Adrenal gland (tissue), 9 donors: ENCODE measurements at regions not wholly inside any gene's neighbourhood (a gene's known extent, or its start where the extent isn't known, plus 50 kb on each side); places are given as distances from the start of the nearest gene placed in this dataset.

ENCODE experiments used
- DNase-seq, 7 donors: peaks; one replicate each; pipeline ENCODE4 v3.0.0-alpha.2; 2019 to 2020
- H3K27ac ChIP-seq, 5 donors: fragments of 200-600 bp; sonication (generic) in 4 of 5; 1 replicate in 3 of 5; 2 replicates in 2 of 5; pipeline versions ENCODE4 v1.5.1 to v1.8.0; 2016 to 2020; ENCODE audit warnings: mild to moderate bottlenecking in 1 of 5
- H3K27me3 ChIP-seq: fragments of 200-600 bp; 2 replicates; pipeline ENCODE4 v1.8.0; 2021
- H3K36me3 ChIP-seq, 2 donors: fragments of 200-600 bp; replicated peaks in 1 of 2; 1 replicate in 1 of 2; 2 replicates in 1 of 2; pipeline versions ENCODE4 v1.5.1 to v1.8.0; 2018 to 2022
- H3K4me1 ChIP-seq, 2 donors: fragments of 200-600 bp; replicated peaks in 1 of 2; 1 replicate in 1 of 2; 2 replicates in 1 of 2; pipeline versions ENCODE4 v1.5.1 to v1.8.0; 2018 to 2021
- H3K4me3 ChIP-seq, 4 donors: fragments of 200-600 bp; sonication (generic) in 3 of 4; one replicate each; pipeline ENCODE4 v1.5.1; 2016 to 2018
- H3K9me3 ChIP-seq, 3 donors: fragments of 200-600 bp; sonication (generic) in 1 of 3; replicated peaks in 1 of 3; 1 replicate in 2 of 3; 2 replicates in 1 of 3; pipeline versions ENCODE4 v1.5.1 to v1.8.0; 2016 to 2021
- CTCF ChIP-seq, 6 experiments: fragments of 450-650 bp in 4 of 6; fragments of 200-600 bp in 2 of 6; sonication (generic) in 1 of 6; IDR thresholded peaks; 1 replicate in 5 of 6; 2 replicates in 1 of 6; pipeline versions ENCODE4 v1.5.1 to v1.8.0; 2016 to 2021; ENCODE audit warnings: antibody characterized with exemption in 6 of 6, mild to moderate bottlenecking in 2 of 6, moderate library complexity in 1 of 6
- POLR2A ChIP-seq, 2 donors: fragments of 450-650 bp; IDR thresholded peaks; one replicate each; pipeline ENCODE4 v1.6.1; 2017; ENCODE audit warnings: antibody characterized with exemption in 2 of 2, mild to moderate bottlenecking in 2 of 2, moderate library complexity in 1 of 2
- WGBS, 4 donors: extraction: QIAGEN DNeasy Blood & Tissue Kit in 2 of 4; methylation state at CpG; one replicate each; pipeline versions ENCODE4 v1.1.5 to v1.1.7; 2013 to 2017; 5-methylcytosine and 5-hydroxymethylcytosine counted together
- intact Hi-C, 2 donors: fragments of 100-400 bp; cut with DNase I; formaldehyde crosslinking; loops; one replicate each; pipeline versions ENCODE4 v1.14.1 to v1.15.0; 2022 to 2023
- donor health status: healthy with polysubstance abuse.
- donor health status: Bipolar disorder and iron deficiency.
- donor health status: DM: yes; HTN: yes; CAD: no.
- donor health status: DM: no; HTN: no; CAD: no.
- donor health status: DM: no; HTN: no; CAD: no.

- Histone ChIP-seq H3K36me3 (no peaks in the 10 kb centered on the region), H3K27me3 (no peaks in the 10 kb centered on the region), H3K9me3 (no peaks in the 10 kb centered on the region), H3K4me3 (no peak overlapping the region), H3K27ac (no peak overlapping the region), H3K4me1 (no peaks in the 10 kb centered on the region)
- no peak for DNase-seq
- intact Hi-C loops, result no loop called here
- no peak for TF ChIP-seq POLR2A (IDR thresholded peaks at IDR 0.05)
- no peak for TF ChIP-seq CTCF (IDR thresholded peaks at IDR 0.05)
Measured at GRCh38 chr9:19995619-19996018, 206.8 kb upstream of the SLC24A2 start.

DNA sequence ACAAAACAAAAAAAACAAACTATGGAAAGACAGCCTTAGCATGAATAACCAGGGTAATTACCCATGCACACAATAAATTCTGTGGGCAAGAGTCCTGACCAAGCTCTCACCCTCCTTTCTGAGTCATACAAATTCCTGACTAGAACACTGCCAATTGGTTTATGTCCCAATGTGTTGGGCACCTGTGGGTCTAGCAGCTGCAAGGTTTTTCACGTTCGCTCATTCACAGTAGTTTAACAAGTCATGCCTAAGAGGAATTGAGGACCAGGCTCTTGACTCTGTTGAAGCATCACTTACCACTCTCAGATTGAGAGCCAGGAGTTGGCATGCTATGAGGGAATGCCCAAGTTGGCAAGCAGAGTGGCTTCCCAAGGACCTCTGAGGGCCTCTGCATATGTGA is 205.5 kb upstream of the SLC24A2 start:
- H3K36me3 ChIP-seq, result no peaks in the 10 kb centered on the region
- no peaks in the 10 kb centered on the region for H3K4me1 ChIP-seq
- intact Hi-C loops, result no loop called here
- H3K4me3 ChIP-seq, result no peak overlapping the region
- no peak for TF ChIP-seq CTCF (IDR thresholded peaks at IDR 0.05)
- no peak for TF ChIP-seq POLR2A (IDR thresholded peaks at IDR 0.05)
- no peak overlapping the region for H3K27ac ChIP-seq
- no peaks in the 10 kb centered on the region for H3K27me3 ChIP-seq
- no peaks in the 10 kb centered on the region for H3K9me3 ChIP-seq
- DNase-seq, result no peak
- WGBS, 4 donors, result 67 to 92% (median 82%) methylated on average over 2 of the region's 2 CpGs

GRCh38 chr9:19992556-19992955 is 203.7 kb upstream of the SLC24A2 start:
- TF ChIP-seq CTCF (IDR thresholded peaks at IDR 0.05) (no peak), POLR2A (IDR thresholded peaks at IDR 0.05) (no peak)

DNA sequence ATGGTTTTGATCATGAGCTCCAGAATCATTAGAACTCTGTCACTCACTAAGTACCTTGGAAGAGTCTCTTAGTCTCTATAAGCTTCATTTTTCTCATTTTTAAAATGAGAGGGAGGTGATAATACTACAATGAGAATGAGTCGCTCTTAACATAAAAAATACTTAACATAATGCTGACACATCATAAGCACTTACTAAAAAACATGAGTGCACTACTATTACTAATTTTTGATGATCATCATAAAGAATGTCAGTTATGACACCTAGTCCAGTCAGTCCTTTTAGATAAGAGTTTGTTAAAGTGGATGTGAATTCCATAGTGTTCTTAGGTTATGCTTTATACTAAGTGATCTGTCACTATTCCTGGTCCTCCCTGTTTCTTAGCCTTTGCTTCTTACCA is 200.4 kb upstream of the SLC24A2 start:
- H3K4me3 ChIP-seq, result no peak overlapping the region
- intact Hi-C loops, result no loop called here
- TF ChIP-seq POLR2A (IDR thresholded peaks at IDR 0.05) (no peak), CTCF (IDR thresholded peaks at IDR 0.05) (no peak)
- H3K27me3 ChIP-seq, result no peaks in the 10 kb centered on the region
- no peak for DNase-seq
- no peaks in the 10 kb centered on the region for H3K9me3 ChIP-seq
- no peaks in the 10 kb centered on the region for H3K36me3 ChIP-seq
- 79 to 93% (median 85%) methylated on average over 1 of the region's 1 CpG for WGBS, 4 donors
- H3K27ac ChIP-seq, result no peak overlapping the region
- H3K4me1 ChIP-seq, result no peaks in the 10 kb centered on the region

More at GRCh38 chr9:19992556-19992955, 203.7 kb upstream of the SLC24A2 start:
- no peak for DNase-seq
- Histone ChIP-seq H3K4me3 (no peak overlapping the region), H3K9me3 (no peaks in the 10 kb centered on the region), H3K27me3 (no peaks in the 10 kb centered on the region), H3K36me3 (no peaks in the 10 kb centered on the region), H3K27ac (no peak overlapping the region), H3K4me1 (no peaks in the 10 kb centered on the region)
- intact Hi-C loops, result no loop called here
- WGBS, 4 donors, result 28 to 47% (median 33%) methylated on average over 2 of the region's 2 CpGs
